ENCODE measurements at regions not wholly inside any gene's neighbourhood (a gene's known extent, or its start where the extent isn't known, plus 50 kb on each side); places are given as distances from the start of the nearest gene placed in this dataset.

- Mint-ChIP-seq H3K9me3 (no peaks in the 10 kb centered on the region), H3K27ac (no peak overlapping the region), H3K27me3 (peaks cover 9 to 41% of the 10 kb centered on the region in 2 donors), H3K4me1 (no peaks in the 10 kb centered on the region), H3K4me3 (no peak overlapping the region), H3K36me3 (no peaks in the 10 kb centered on the region)
- Histone ChIP-seq H3K27ac (ENCODE audit: low read depth, low read length) (no peak overlapping the region), H3K36me3 (ENCODE audit: insufficient read depth, low read length) (no peaks in the 10 kb centered on the region), H3K27me3 (ENCODE audit: insufficient read depth, low read length, poor library complexity, severe bottlenecking) (no peaks in the 10 kb centered on the region), H3K4me1 (ENCODE audit: insufficient read depth, low read length) (no peaks in the 10 kb centered on the region), H3K9me3 (ENCODE audit: low read length) (no peaks in the 10 kb centered on the region), H3K4me3 (ENCODE audit: low read length) (no peak overlapping the region)
- POLR2A ChIA-PET: no interaction called here
- CTCF ChIA-PET: no interaction called here
- no peak for DNase-seq
These were observed 103.2 kb downstream of the SST start for GRCh38 chr3:187567021-187567420.

- POLR2A ChIA-PET: no interaction called here
- Mint-ChIP-seq H3K27me3 (peaks cover 5 to 35% of the 10 kb centered on the region in 2 donors), H3K36me3 (no peaks in the 10 kb centered on the region), H3K4me1 (no peaks in the 10 kb centered on the region), H3K4me3 (no peak overlapping the region), H3K9me3 (no peaks in the 10 kb centered on the region), H3K27ac (no peak overlapping the region)
- no peaks in the 10 kb centered on the region for H3K27me3 ChIP-seq (ENCODE audit: insufficient read depth, low read length, poor library complexity, severe bottlenecking)
- no peak for DNase-seq
- CTCF ChIA-PET: interaction anchor here (1.5 kb wide), 1 partner anchor 29 kb away, joined by 3 read pairs; no protein-coding TSS in a partner anchor
- no peaks in the 10 kb centered on the region for H3K36me3 ChIP-seq (ENCODE audit: insufficient read depth, low read length)
- H3K4me1 ChIP-seq (ENCODE audit: insufficient read depth, low read length): no peaks in the 10 kb centered on the region
- H3K27ac ChIP-seq (ENCODE audit: low read depth, low read length): no peak overlapping the region
- no peak overlapping the region for H3K4me3 ChIP-seq (ENCODE audit: low read length)
- H3K9me3 ChIP-seq (ENCODE audit: low read length): no peaks in the 10 kb centered on the region
These were observed 104.5 kb downstream of the SST start for GRCh38 chr3:187565701-187566100.

- DNase-seq: no peak
- no peak overlapping the region for H3K4me3 Mint-ChIP-seq
- H3K36me3 ChIP-seq (ENCODE audit: insufficient read depth, low read length): no peaks in the 10 kb centered on the region
- H3K9me3 Mint-ChIP-seq: no peaks in the 10 kb centered on the region
- no peak overlapping the region for H3K27ac ChIP-seq (ENCODE audit: low read depth, low read length)
- peaks cover 0 to 9% of the 10 kb centered on the region in 2 donors for H3K27me3 Mint-ChIP-seq
- ChIA-PET POLR2A (no interaction called here), CTCF (no interaction called here)
- H3K4me1 ChIP-seq (ENCODE audit: insufficient read depth, low read length): no peaks in the 10 kb centered on the region
- no peak overlapping the region for H3K4me3 ChIP-seq (ENCODE audit: low read length)
- H3K9me3 ChIP-seq (ENCODE audit: low read length): no peaks in the 10 kb centered on the region
- no peaks in the 10 kb centered on the region for H3K4me1 Mint-ChIP-seq
- H3K36me3 Mint-ChIP-seq: no peaks in the 10 kb centered on the region
- H3K27ac Mint-ChIP-seq: no peak overlapping the region
- no peaks in the 10 kb centered on the region for H3K27me3 ChIP-seq (ENCODE audit: insufficient read depth, low read length, poor library complexity, severe bottlenecking)
These were observed 111.2 kb downstream of the SST start for GRCh38 chr3:187558990-187559389.

GRCh38 chr3:187551416-187551815, 118.8 kb downstream of the SST start:
- Mint-ChIP-seq H3K36me3 (no peaks in the 10 kb centered on the region), H3K4me1 (no peaks in the 10 kb centered on the region), H3K27ac (no peak overlapping the region), H3K9me3 (peaks cover 0 to under 1% (median 0%) of the 10 kb centered on the region in 5 donors), H3K4me3 (no peak overlapping the region), H3K27me3 (peaks cover 11 to 34% of the 10 kb centered on the region in 2 donors)
- no peaks in the 10 kb centered on the region for H3K4me1 ChIP-seq (ENCODE audit: insufficient read depth, low read length)
- H3K27ac ChIP-seq (ENCODE audit: low read depth, low read length): no peak overlapping the region
- no peak overlapping the region for H3K4me3 ChIP-seq (ENCODE audit: low read length)
- no peaks in the 10 kb centered on the region for H3K9me3 ChIP-seq (ENCODE audit: low read length)
- POLR2A ChIA-PET: no interaction called here
- DNase-seq: no peak
- no peaks in the 10 kb centered on the region for H3K36me3 ChIP-seq (ENCODE audit: insufficient read depth, low read length)
- no peaks in the 10 kb centered on the region for H3K27me3 ChIP-seq (ENCODE audit: insufficient read depth, low read length, poor library complexity, severe bottlenecking)
- CTCF ChIA-PET: no interaction called here

- Histone ChIP-seq H3K9me3 (ENCODE audit: low read length) (no peaks in the 10 kb centered on the region), H3K27ac (ENCODE audit: low read depth, low read length) (no peak overlapping the region), H3K4me1 (ENCODE audit: insufficient read depth, low read length) (no peaks in the 10 kb centered on the region), H3K36me3 (ENCODE audit: insufficient read depth, low read length) (no peaks in the 10 kb centered on the region), H3K27me3 (ENCODE audit: insufficient read depth, low read length, poor library complexity, severe bottlenecking) (no peaks in the 10 kb centered on the region), H3K4me3 (ENCODE audit: low read length) (no peak overlapping the region)
- Mint-ChIP-seq H3K9me3 (peaks cover 0 to 2% (median 0%) of the 10 kb centered on the region in 5 donors), H3K4me3 (no peak overlapping the region), H3K27ac (no peak overlapping the region), H3K4me1 (no peaks in the 10 kb centered on the region), H3K36me3 (no peaks in the 10 kb centered on the region), H3K27me3 (peaks cover 11 to 38% of the 10 kb centered on the region in 2 donors)
- CTCF ChIA-PET: no interaction called here
- POLR2A ChIA-PET: no interaction called here
- no peak for DNase-seq
These were observed 119.7 kb downstream of the SST start for GRCh38 chr3:187550446-187550845.

- Mint-ChIP-seq H3K4me3 (no peak overlapping the region), H3K9me3 (peaks cover 0 to 8% (median 4%) of the 10 kb centered on the region in 5 donors), H3K27ac (no peak overlapping the region), H3K4me1 (no peaks in the 10 kb centered on the region), H3K36me3 (no peaks in the 10 kb centered on the region), H3K27me3 (peaks cover 5 to 35% of the 10 kb centered on the region in 2 donors)
- POLR2A ChIA-PET: no interaction called here
- CTCF ChIA-PET: no interaction called here
- no peak for DNase-seq
- no peaks in the 10 kb centered on the region for H3K36me3 ChIP-seq (ENCODE audit: insufficient read depth, low read length)
- no peaks in the 10 kb centered on the region for H3K9me3 ChIP-seq (ENCODE audit: low read length)
- no peaks in the 10 kb centered on the region for H3K27me3 ChIP-seq (ENCODE audit: insufficient read depth, low read length, poor library complexity, severe bottlenecking)
- no peak overlapping the region for H3K4me3 ChIP-seq (ENCODE audit: low read length)
- H3K27ac ChIP-seq (ENCODE audit: low read depth, low read length): no peak overlapping the region
- no peaks in the 10 kb centered on the region for H3K4me1 ChIP-seq (ENCODE audit: insufficient read depth, low read length)
These were observed 124.8 kb downstream of the SST start for GRCh38 chr3:187545366-187545765.

GRCh38 chr3:187544326-187544725, 125.9 kb downstream of the SST start:
- H3K36me3 ChIP-seq (ENCODE audit: insufficient read depth, low read length): no peaks in the 10 kb centered on the region
- Mint-ChIP-seq H3K9me3 (peaks cover 2 to 10% (median 4%) of the 10 kb centered on the region in 5 donors), H3K36me3 (no peaks in the 10 kb centered on the region), H3K27ac (no peak overlapping the region), H3K4me1 (no peaks in the 10 kb centered on the region), H3K27me3 (peaks cover 5 to 38% of the 10 kb centered on the region in 2 donors), H3K4me3 (no peak overlapping the region)
- no peaks in the 10 kb centered on the region for H3K27me3 ChIP-seq (ENCODE audit: insufficient read depth, low read length, poor library complexity, severe bottlenecking)
- CTCF ChIA-PET: no interaction called here
- H3K9me3 ChIP-seq (ENCODE audit: low read length): no peaks in the 10 kb centered on the region
- H3K4me3 ChIP-seq (ENCODE audit: low read length): no peak overlapping the region
- POLR2A ChIA-PET: no interaction called here
- DNase-seq: no peak
- no peaks in the 10 kb centered on the region for H3K4me1 ChIP-seq (ENCODE audit: insufficient read depth, low read length)
- H3K27ac ChIP-seq (ENCODE audit: low read depth, low read length): no peak overlapping the region

GRCh38 chr3:187540847-187541246, 129.3 kb downstream of the SST start:
- Mint-ChIP-seq H3K4me1 (no peaks in the 10 kb centered on the region), H3K36me3 (no peaks in the 10 kb centered on the region), H3K27ac (no peak overlapping the region), H3K4me3 (no peak overlapping the region), H3K9me3 (peaks cover 2 to 9% (median 4%) of the 10 kb centered on the region in 5 donors), H3K27me3 (peaks cover 2 to 27% of the 10 kb centered on the region in 2 donors)
- Histone ChIP-seq H3K27me3 (ENCODE audit: insufficient read depth, low read length, poor library complexity, severe bottlenecking) (no peaks in the 10 kb centered on the region), H3K27ac (ENCODE audit: low read depth, low read length) (no peak overlapping the region), H3K9me3 (ENCODE audit: low read length) (no peaks in the 10 kb centered on the region), H3K4me3 (ENCODE audit: low read length) (no peak overlapping the region), H3K4me1 (ENCODE audit: insufficient read depth, low read length) (no peaks in the 10 kb centered on the region), H3K36me3 (ENCODE audit: insufficient read depth, low read length) (no peaks in the 10 kb centered on the region)
- POLR2A ChIA-PET: no interaction called here
- DNase-seq: no peak
- CTCF ChIA-PET: no interaction called here

GRCh38 chr3:187536185-187536584, 134.0 kb downstream of the SST start:
- Histone ChIP-seq H3K4me1 (ENCODE audit: insufficient read depth, low read length) (no peaks in the 10 kb centered on the region), H3K4me3 (ENCODE audit: low read length) (no peak overlapping the region), H3K36me3 (ENCODE audit: insufficient read depth, low read length) (no peaks in the 10 kb centered on the region), H3K27me3 (ENCODE audit: insufficient read depth, low read length, poor library complexity, severe bottlenecking) (no peaks in the 10 kb centered on the region), H3K27ac (ENCODE audit: low read depth, low read length) (no peak overlapping the region), H3K9me3 (ENCODE audit: low read length) (no peaks in the 10 kb centered on the region)
- peaks cover 8 to 33% of the 10 kb centered on the region in 2 donors for H3K27me3 Mint-ChIP-seq
- no peak overlapping the region for H3K27ac Mint-ChIP-seq
- no peaks in the 10 kb centered on the region for H3K36me3 Mint-ChIP-seq
- DNase-seq: no peak
- CTCF ChIA-PET: no interaction called here
- POLR2A ChIA-PET: no interaction called here
- no peak overlapping the region for H3K4me3 Mint-ChIP-seq
- H3K4me1 Mint-ChIP-seq: no peaks in the 10 kb centered on the region
- peaks cover 2 to 9% (median 4%) of the 10 kb centered on the region in 5 donors for H3K9me3 Mint-ChIP-seq

Data from CD8-positive, alpha-beta memory T cell (primary cell).